ENCODE measurements at regions not wholly inside any gene's neighbourhood (a gene's known extent, or its start where the extent isn't known, plus 50 kb on each side); places are given as distances from the start of the nearest gene placed in this dataset.

DNA sequence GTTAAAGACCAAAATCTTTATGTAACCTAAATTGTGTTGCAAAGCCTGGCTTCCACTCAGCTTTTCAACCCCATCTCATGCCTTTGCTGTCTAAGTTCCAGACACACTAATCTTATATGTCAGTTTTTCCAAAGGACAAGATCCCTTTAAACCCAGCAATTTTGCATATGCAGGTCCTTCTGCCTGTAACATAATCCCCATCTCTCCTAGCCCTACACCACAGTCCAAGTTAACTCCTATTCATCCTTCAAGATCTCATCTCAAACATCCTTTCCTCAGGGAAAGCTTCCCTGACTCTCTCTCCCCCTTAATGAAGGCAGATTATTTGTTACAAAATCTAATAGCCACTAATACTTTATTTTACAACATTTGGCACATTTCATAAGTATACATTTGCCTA is 366.3 kb downstream of the PLPP3 start (continued):
- TF ChIP-seq POU2F2 (IDR thresholded peaks at IDR 0.05; ENCODE audit: borderline replicate concordance, low read depth, low read length), result no peak
- no peak for TF ChIP-seq CBFB (IDR thresholded peaks at IDR 0.05; ENCODE audit: low read depth)
- TF ChIP-seq TBL1XR1 (IDR thresholded peaks at IDR 0.05; ENCODE audit: low read depth, low read length), result no peak
- no peak for TF ChIP-seq NFIC (IDR thresholded peaks at IDR 0.05; ENCODE audit: low read depth, low read length)
- no peak for TF ChIP-seq KLF5 (IDR thresholded peaks at IDR 0.05; ENCODE audit: partially characterized antibody)
- TF ChIP-seq RBBP5 (conservative IDR thresholded peaks at IDR 0.05), result no peak
- no peak for TF ChIP-seq BMI1 (IDR thresholded peaks at IDR 0.05; ENCODE audit: borderline replicate concordance)
- TF ChIP-seq ETV6 (conservative IDR thresholded peaks at IDR 0.05 in 1 of 2, IDR thresholded peaks at IDR 0.05 in 1 of 2; ENCODE audit: borderline replicate concordance in 1 of 2, low read depth in 1 of 2), result no peak
- TF ChIP-seq EED (IDR thresholded peaks at IDR 0.05; ENCODE audit: low read depth), result no peak
- TF ChIP-seq CHD1 (IDR thresholded peaks at IDR 0.05; ENCODE audit: low read depth, low read length), result no peak

DNA sequence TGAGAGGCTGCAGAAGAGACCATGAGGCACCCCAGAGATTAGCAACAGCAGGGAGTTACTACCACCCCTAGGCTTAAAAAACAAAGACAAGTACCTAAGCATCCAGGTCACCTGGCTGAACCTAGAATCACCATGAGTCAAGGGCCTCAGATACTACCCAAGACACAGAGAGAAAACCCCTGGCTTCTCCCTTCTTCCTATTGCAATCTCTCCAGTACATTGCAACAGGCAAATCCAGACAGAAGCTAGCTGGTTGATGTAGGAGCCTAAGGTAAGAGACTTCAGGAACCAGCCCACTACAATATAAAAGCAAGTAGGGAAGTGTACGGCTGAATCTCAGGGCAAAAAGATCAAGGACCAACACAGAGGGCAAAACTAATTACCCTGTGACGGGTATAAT is 367.2 kb downstream of the PLPP3 start:
- in situ Hi-C loops (cut with MboI) (no loop called here), intact Hi-C loops (cut with micrococcal nuclease; ENCODE audit: unreplicated experiment) (no loop called here)
- Histone ChIP-seq H3K79me2 (ENCODE audit: control insufficient read depth, insufficient read depth, low read length) (no peaks in the 10 kb centered on the region), H3K4me1 (ENCODE audit: control insufficient read depth, insufficient read depth, low read length) (no peaks in the 10 kb centered on the region), H3K9ac (ENCODE audit: control insufficient read depth, insufficient read depth, low read length) (no peak overlapping the region), H3K27me3 (replicated peaks in 1 of 2; ENCODE audit: control insufficient read depth in 2 of 2, insufficient read depth in 2 of 2, low read length in 1 of 2) (no peaks in the 10 kb centered on the region), H3K9me3 (replicated peaks; ENCODE audit: control insufficient read depth, insufficient read depth, low read length) (no peaks in the 10 kb centered on the region), H2AFZ (ENCODE audit: control insufficient read depth, low read depth, low read length) (no peak overlapping the region), H3K4me2 (ENCODE audit: control insufficient read depth, insufficient read depth) (no peak overlapping the region), H3K4me3 (no peak overlapping the region), H3K27ac (ENCODE audit: control insufficient read depth, insufficient read depth) (no peak overlapping the region), H4K20me1 (ENCODE audit: control insufficient read depth, insufficient read depth) (no peaks in the 10 kb centered on the region), H3K36me3 (ENCODE audit: control insufficient read depth in 2 of 2, insufficient read depth in 2 of 2, low read length in 1 of 2) (no peaks in the 10 kb centered on the region)
- BruUV-seq (replicated peaks), result no TSS peak
- DNase-seq (ENCODE audit: low read depth, low spot score) (no peak), ATAC-seq (no peak), FAIRE-seq (no peak)
- ChIA-PET RAD21 (ENCODE audit: unreplicated experiment) (interaction anchor here (0.7 kb wide), 1 partner anchor 767 kb away, joined by 3 read pairs; no protein-coding TSS in a partner anchor), CTCF (interaction anchor here (0.5 to 1.0 kb wide), 2 partner anchors 37 to 372 kb away, joined by 3 to 5 read pairs; no protein-coding TSS in a partner anchor), SMC1A (ENCODE audit: uncharacterized antibody, unreplicated experiment) (interaction anchor here (1.0 to 1.5 kb wide), 3 partner anchors 11 to 115 kb away, joined by 3 read pairs; no protein-coding TSS in a partner anchor), POLR2A (no interaction called here)
- 29% methylated on average over 2 of the region's 2 CpGs for WGBS (ENCODE audit: insufficient coverage, insufficient replicate concordance, low lambda C conversion rate, missing lambda C conversion rate)
- TF ChIP-seq HCFC1 (IDR thresholded peaks at IDR 0.05; ENCODE audit: low read length), result no peak
- TF ChIP-seq, protein P1, sequence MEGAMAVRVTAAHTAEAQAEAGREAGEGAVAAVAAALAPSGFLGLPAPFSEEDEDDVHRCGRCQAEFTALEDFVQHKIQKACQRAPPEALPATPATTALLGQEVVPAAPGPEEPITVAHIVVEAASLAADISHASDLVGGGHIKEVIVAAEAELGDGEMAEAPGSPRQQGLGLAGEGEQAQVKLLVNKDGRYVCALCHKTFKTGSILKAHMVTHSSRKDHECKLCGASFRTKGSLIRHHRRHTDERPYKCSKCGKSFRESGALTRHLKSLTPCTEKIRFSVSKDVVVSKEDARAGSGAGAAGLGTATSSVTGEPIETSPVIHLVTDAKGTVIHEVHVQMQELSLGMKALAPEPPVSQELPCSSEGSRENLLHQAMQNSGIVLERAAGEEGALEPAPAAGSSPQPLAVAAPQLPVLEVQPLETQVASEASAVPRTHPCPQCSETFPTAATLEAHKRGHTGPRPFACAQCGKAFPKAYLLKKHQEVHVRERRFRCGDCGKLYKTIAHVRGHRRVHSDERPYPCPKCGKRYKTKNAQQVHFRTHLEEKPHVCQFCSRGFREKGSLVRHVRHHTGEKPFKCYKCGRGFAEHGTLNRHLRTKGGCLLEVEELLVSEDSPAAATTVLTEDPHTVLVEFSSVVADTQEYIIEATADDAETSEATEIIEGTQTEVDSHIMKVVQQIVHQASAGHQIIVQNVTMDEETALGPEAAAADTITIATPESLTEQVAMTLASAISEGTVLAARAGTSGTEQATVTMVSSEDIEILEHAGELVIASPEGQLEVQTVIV (IDR thresholded peaks at IDR 0.05; ENCODE audit: borderline replicate concordance, partially characterized antibody), result no peak
- no peak for TF ChIP-seq CHD1 (IDR thresholded peaks at IDR 0.05; ENCODE audit: low read depth, low read length)
- no peak for TF ChIP-seq POU2F2 (IDR thresholded peaks at IDR 0.05; ENCODE audit: borderline replicate concordance, low read depth, low read length)
- TF ChIP-seq HDAC6 (IDR thresholded peaks at IDR 0.05; ENCODE audit: unreplicated experiment), result no peak
- TF ChIP-seq, protein P2, sequence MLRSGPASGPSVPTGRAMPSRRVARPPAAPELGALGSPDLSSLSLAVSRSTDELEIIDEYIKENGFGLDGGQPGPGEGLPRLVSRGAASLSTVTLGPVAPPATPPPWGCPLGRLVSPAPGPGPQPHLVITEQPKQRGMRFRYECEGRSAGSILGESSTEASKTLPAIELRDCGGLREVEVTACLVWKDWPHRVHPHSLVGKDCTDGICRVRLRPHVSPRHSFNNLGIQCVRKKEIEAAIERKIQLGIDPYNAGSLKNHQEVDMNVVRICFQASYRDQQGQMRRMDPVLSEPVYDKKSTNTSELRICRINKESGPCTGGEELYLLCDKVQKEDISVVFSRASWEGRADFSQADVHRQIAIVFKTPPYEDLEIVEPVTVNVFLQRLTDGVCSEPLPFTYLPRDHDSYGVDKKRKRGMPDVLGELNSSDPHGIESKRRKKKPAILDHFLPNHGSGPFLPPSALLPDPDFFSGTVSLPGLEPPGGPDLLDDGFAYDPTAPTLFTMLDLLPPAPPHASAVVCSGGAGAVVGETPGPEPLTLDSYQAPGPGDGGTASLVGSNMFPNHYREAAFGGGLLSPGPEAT (IDR thresholded peaks at IDR 0.05; ENCODE audit: low read depth), result no peak
